ENCODE measurements at regions not wholly inside any gene's neighbourhood (a gene's known extent, or its start where the extent isn't known, plus 50 kb on each side); places are given as distances from the start of the nearest gene placed in this dataset.

GRCh38 chr7:26454180-26454579 is 162.5 kb downstream of the SNX10 start:
- Histone ChIP-seq H3K27me3 (no peaks in the 10 kb centered on the region), H3K36me3 (ENCODE audit: low read depth, missing control alignments) (no peaks in the 10 kb centered on the region), H3K4me3 (no peak overlapping the region), H3K9me3 (no peaks in the 10 kb centered on the region), H3K27ac (no peak overlapping the region), H3K4me1 (no peaks in the 10 kb centered on the region)
- TF ChIP-seq CTCF (IDR thresholded peaks at IDR 0.05) (no peak), POLR2A (IDR thresholded peaks at IDR 0.05) (no peak)
- DNase-seq, result no peak
- 72 to 92% methylated on average over 3 of the region's 3 CpGs for WGBS, 2 donors
- intact Hi-C loops (cut with DNase I; ENCODE audit: low total_unique reads), result no loop called here

- intact Hi-C loops (cut with DNase I; ENCODE audit: low total_unique reads), result no loop called here
- H3K36me3 ChIP-seq (ENCODE audit: low read depth, missing control alignments), result no peaks in the 10 kb centered on the region
- no peak for TF ChIP-seq POLR2A (IDR thresholded peaks at IDR 0.05)
- no peak for TF ChIP-seq CTCF (IDR thresholded peaks at IDR 0.05)
- DNase-seq, result no peak
- 80 to 83% methylated on average over 7 of the region's 7 CpGs for WGBS, 2 donors
- no peaks in the 10 kb centered on the region for H3K4me1 ChIP-seq
- no peaks in the 10 kb centered on the region for H3K27me3 ChIP-seq
- no peaks in the 10 kb centered on the region for H3K9me3 ChIP-seq
- no peak overlapping the region for H3K27ac ChIP-seq
- no peak overlapping the region for H3K4me3 ChIP-seq
Measured at GRCh38 chr7:26457696-26458327, 166.2 kb downstream of the SNX10 start.

GRCh38 chr7:26458466-26459145 is 166.9 kb downstream of the SNX10 start:
- 77 to 89% methylated on average over 6 of the region's 6 CpGs for WGBS, 2 donors
- no peak for DNase-seq
- no peaks in the 10 kb centered on the region for H3K4me1 ChIP-seq
- TF ChIP-seq CTCF (IDR thresholded peaks at IDR 0.05), result no peak
- no peak for TF ChIP-seq POLR2A (IDR thresholded peaks at IDR 0.05)
- no peaks in the 10 kb centered on the region for H3K36me3 ChIP-seq (ENCODE audit: low read depth, missing control alignments)
- no peaks in the 10 kb centered on the region for H3K9me3 ChIP-seq
- H3K27ac ChIP-seq, result no peak overlapping the region
- no peak overlapping the region for H3K4me3 ChIP-seq
- H3K27me3 ChIP-seq, result no peaks in the 10 kb centered on the region
- intact Hi-C loops (cut with DNase I; ENCODE audit: low total_unique reads), result no loop called here

- Histone ChIP-seq H3K4me3 (no peak overlapping the region), H3K27me3 (no peaks in the 10 kb centered on the region), H3K27ac (no peak overlapping the region), H3K4me1 (no peaks in the 10 kb centered on the region), H3K36me3 (ENCODE audit: low read depth, missing control alignments) (no peaks in the 10 kb centered on the region), H3K9me3 (no peaks in the 10 kb centered on the region)
- DNase-seq, result no peak
- intact Hi-C loops (cut with DNase I; ENCODE audit: low total_unique reads), result no loop called here
- 85 to 86% methylated on average over 5 of the region's 5 CpGs for WGBS, 2 donors
- TF ChIP-seq POLR2A (IDR thresholded peaks at IDR 0.05) (no peak), CTCF (IDR thresholded peaks at IDR 0.05) (no peak)
Measured at GRCh38 chr7:26459540-26460193, 168.0 kb downstream of the SNX10 start.

All from testis (tissue), 2 donors.